ENCODE measurements at regions not wholly inside any gene's neighbourhood (a gene's known extent, or its start where the extent isn't known, plus 50 kb on each side); places are given as distances from the start of the nearest gene placed in this dataset.

DNA sequence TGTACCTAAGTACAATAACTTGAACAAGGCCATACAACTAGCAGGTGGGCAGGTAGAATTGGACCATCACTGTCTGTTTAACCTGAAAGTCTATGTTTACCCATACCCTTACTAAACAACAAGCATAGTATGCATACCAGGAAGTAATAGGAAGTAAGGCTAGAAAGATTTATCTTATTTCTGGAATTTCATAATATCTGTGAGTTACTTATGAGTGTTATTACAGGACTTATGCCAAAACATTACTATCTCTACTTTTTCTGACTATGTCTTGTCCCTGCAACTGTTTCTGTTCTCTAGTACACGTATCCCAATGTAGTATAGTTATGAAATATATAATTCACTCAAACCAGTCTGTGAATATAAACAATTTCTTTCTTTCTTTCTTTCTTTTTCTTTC lies 1400.8 kb upstream of the TENM4 start:
- intact Hi-C loops (cut with micrococcal nuclease), result no loop called here
- H3K4me1 Mint-ChIP-seq (ENCODE audit: low read depth), result no peaks in the 10 kb centered on the region
- ChIA-PET POLR2A (no interaction called here), CTCF (no interaction called here)
- TF ChIP-seq, protein P1, sequence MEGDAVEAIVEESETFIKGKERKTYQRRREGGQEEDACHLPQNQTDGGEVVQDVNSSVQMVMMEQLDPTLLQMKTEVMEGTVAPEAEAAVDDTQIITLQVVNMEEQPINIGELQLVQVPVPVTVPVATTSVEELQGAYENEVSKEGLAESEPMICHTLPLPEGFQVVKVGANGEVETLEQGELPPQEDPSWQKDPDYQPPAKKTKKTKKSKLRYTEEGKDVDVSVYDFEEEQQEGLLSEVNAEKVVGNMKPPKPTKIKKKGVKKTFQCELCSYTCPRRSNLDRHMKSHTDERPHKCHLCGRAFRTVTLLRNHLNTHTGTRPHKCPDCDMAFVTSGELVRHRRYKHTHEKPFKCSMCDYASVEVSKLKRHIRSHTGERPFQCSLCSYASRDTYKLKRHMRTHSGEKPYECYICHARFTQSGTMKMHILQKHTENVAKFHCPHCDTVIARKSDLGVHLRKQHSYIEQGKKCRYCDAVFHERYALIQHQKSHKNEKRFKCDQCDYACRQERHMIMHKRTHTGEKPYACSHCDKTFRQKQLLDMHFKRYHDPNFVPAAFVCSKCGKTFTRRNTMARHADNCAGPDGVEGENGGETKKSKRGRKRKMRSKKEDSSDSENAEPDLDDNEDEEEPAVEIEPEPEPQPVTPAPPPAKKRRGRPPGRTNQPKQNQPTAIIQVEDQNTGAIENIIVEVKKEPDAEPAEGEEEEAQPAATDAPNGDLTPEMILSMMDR (IDR thresholded peaks at IDR 0.05), result no peak
- ATAC-seq (no peak), DNase-seq (no peak)
- no peaks in the 10 kb centered on the region for H3K27me3 Mint-ChIP-seq
- H3K4me3 Mint-ChIP-seq, result no peak overlapping the region
- H3K36me3 Mint-ChIP-seq (ENCODE audit: low read depth), result no peaks in the 10 kb centered on the region
- peaks cover 2% of the 10 kb centered on the region for H3K9me3 Mint-ChIP-seq
- H3K27ac Mint-ChIP-seq, result no peak overlapping the region

DNA sequence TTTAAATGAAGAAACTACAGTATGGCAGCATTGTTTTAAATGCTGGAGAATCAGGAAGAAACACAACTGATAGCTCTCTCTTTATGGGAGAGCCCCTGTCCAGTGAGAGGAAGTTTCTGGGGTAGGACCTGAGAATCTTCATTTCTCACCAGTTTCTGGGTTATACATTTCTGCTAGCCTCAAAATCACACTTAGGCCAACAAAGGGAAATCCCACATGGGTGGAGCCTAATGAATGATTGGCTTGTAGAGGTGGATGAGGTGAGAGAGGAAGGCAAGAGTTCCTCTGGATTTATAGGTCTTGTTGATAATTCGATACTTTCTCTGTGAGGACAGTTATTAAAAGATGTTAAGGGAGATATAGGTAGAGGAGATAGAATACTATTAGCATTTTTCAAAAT lies 1397.3 kb upstream of the TENM4 start:
- Mint-ChIP-seq H3K27me3 (no peaks in the 10 kb centered on the region), H3K4me1 (ENCODE audit: low read depth) (no peaks in the 10 kb centered on the region), H3K27ac (no peak overlapping the region), H3K4me3 (no peak overlapping the region), H3K36me3 (ENCODE audit: low read depth) (no peaks in the 10 kb centered on the region), H3K9me3 (peaks cover 7% of the 10 kb centered on the region)
- TF ChIP-seq, protein P1 (IDR thresholded peaks at IDR 0.05), result no peak
- ATAC-seq (no peak), DNase-seq (no peak)
- intact Hi-C loops (cut with micrococcal nuclease), result no loop called here
- CTCF ChIA-PET, result no interaction called here
- POLR2A ChIA-PET, result no interaction called here

DNA sequence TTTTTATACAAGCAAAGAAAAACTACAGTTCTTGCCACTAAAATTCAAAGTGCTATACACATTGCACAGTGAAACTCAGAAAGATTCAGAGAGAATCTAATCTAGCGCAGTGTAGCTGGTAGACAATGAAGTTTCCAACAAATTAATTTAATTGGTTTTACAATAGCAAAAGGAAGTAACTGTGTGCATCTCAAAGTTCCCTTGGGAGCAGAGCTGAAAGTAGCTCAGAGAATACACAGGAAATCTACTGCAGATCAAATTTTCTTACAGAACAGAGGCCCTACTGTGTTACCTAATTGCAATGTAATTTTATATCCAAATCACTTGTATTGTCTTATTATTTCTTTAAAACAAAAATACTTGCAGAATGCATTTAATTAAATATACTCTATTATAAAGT lies 1396.2 kb upstream of the TENM4 start:
- Mint-ChIP-seq H3K27me3 (no peaks in the 10 kb centered on the region), H3K27ac (no peak overlapping the region), H3K9me3 (peaks cover 7% of the 10 kb centered on the region), H3K36me3 (ENCODE audit: low read depth) (no peaks in the 10 kb centered on the region), H3K4me3 (no peak overlapping the region), H3K4me1 (ENCODE audit: low read depth) (no peaks in the 10 kb centered on the region)
- TF ChIP-seq, protein P1 (IDR thresholded peaks at IDR 0.05), result no peak
- no peak for ATAC-seq
- intact Hi-C loops (cut with micrococcal nuclease), result no loop called here
- DNase-seq, result no peak
- CTCF ChIA-PET, result no interaction called here
- POLR2A ChIA-PET, result no interaction called here

DNA sequence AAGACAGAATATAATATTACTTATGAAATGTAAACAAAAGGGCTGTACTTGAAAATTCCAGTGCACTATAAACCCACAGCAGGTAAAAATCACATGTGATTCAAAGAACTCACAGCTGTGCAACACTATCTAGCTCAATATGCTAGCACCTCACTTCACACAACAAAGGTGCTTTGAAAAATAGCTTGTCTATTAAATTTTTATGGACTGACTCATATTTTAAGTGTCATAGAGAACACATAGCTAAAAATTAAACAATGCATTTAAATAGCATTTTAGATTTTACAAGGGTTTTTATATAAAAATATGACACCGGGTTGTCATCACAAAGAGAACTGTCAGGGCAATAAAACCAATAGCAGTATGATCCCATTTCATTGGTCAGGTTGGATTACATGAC lies 1390.5 kb upstream of the TENM4 start:
- Mint-ChIP-seq H3K27ac (no peak overlapping the region), H3K4me1 (ENCODE audit: low read depth) (no peaks in the 10 kb centered on the region), H3K4me3 (no peak overlapping the region), H3K9me3 (peaks cover 5% of the 10 kb centered on the region), H3K27me3 (no peaks in the 10 kb centered on the region), H3K36me3 (ENCODE audit: low read depth) (no peaks in the 10 kb centered on the region)
- ATAC-seq (no peak), DNase-seq (no peak)
- intact Hi-C loops (cut with micrococcal nuclease), result no loop called here
- TF ChIP-seq, protein P1 (IDR thresholded peaks at IDR 0.05), result no peak
- ChIA-PET POLR2A (no interaction called here), CTCF (no interaction called here)

DNA sequence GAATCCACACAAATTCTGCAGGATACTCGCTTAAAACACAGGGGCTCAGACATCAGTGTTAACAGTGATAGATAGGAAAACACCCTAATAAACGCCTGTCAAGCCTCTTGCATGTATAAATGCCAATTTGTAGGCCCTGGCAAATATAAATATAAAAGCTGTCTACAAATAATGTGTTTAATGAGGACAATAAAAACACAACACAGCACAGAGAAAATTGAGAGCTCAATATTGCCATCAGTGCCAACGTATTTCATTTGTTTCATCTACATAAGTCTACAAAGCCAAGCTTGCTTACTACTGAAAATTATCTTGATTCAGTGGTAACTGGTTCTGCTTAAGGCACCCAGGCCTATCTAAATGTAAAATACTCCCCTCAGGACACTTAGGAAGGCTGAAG lies 1387.0 kb upstream of the TENM4 start:
- CTCF ChIA-PET, result no interaction called here
- H3K27me3 Mint-ChIP-seq, result no peaks in the 10 kb centered on the region
- no peak for DNase-seq

More for the DNA sequence above, 1387.0 kb upstream of the TENM4 start:
- ATAC-seq, result no peak
- H3K4me3 Mint-ChIP-seq, result no peak overlapping the region
- TF ChIP-seq, protein P1 (IDR thresholded peaks at IDR 0.05), result no peak
- no peaks in the 10 kb centered on the region for H3K4me1 Mint-ChIP-seq (ENCODE audit: low read depth)
- H3K27ac Mint-ChIP-seq, result no peak overlapping the region
- no peaks in the 10 kb centered on the region for H3K36me3 Mint-ChIP-seq (ENCODE audit: low read depth)
- POLR2A ChIA-PET, result no interaction called here
- H3K9me3 Mint-ChIP-seq, result no peaks in the 10 kb centered on the region
- intact Hi-C loops (cut with micrococcal nuclease), result no loop called here
